WTC11 (cell line): ENCODE measurements at regions not wholly inside any gene's neighbourhood (a gene's known extent, or its start where the extent isn't known, plus 50 kb on each side); places are given as distances from the start of the nearest gene placed in this dataset.

ENCODE experiments used
- ATAC-seq: fragments of 200-7000 bp; cut with Tn5 transposase; 2 replicates; pipeline ENCODE4 v1.10.0; 2021; ENCODE audit warnings: mild to moderate bottlenecking, moderate library complexity
- CTCF ChIA-PET: fragments of 300-600 bp; sonication (Branson Sonifier 250); formaldehyde crosslinking; loops from one replicate; lab custom pipeline; 2021; ENCODE audit warnings: antibody characterized with exemption; lab: Charles Lee
- POLR2A ChIA-PET: fragments of 350-600 bp; sonication (Branson Sonifier 250); formaldehyde crosslinking; loops from one replicate; lab custom pipeline; 2021; ENCODE audit warnings: antibody characterized with exemption; lab: Charles Lee
- DNase-seq: peaks from one replicate; pipeline ENCODE4 v3.0.0; 2021; ENCODE audit warnings: low spot score
- H3K27ac Mint-ChIP-seq: 2 replicates; pipeline ENCODE4 v1.8.0; 2021; ENCODE audit warnings: mixed read lengths
- H3K27me3 Mint-ChIP-seq: 2 replicates; pipeline ENCODE4 v1.8.0; 2021; ENCODE audit warnings: low read depth, mild to moderate bottlenecking, moderate library complexity, mixed read lengths
- H3K36me3 Mint-ChIP-seq: 2 replicates; pipeline ENCODE4 v1.8.0; 2021; ENCODE audit warnings: mixed read lengths
- H3K4me1 Mint-ChIP-seq: 2 replicates; pipeline ENCODE4 v1.8.0; 2022; ENCODE audit warnings: mixed read lengths
- H3K4me3 Mint-ChIP-seq: 2 replicates; pipeline ENCODE4 v1.8.0; 2021; ENCODE audit warnings: mild to moderate bottlenecking, moderate library complexity, mixed read lengths
- H3K9me3 Mint-ChIP-seq: 2 replicates; pipeline ENCODE4 v1.8.0; 2021; ENCODE audit warnings: mixed read lengths
- ATF3 ChIP-seq: sonication (generic); formaldehyde crosslinking; conservative IDR thresholded peaks from 2 replicates; pipeline ENCODE4 v1.8.1; 2022; ENCODE audit warnings: mild to moderate bottlenecking, missing genetic modification reagents
- E2F4 ChIP-seq: sonication (generic); formaldehyde crosslinking; IDR thresholded peaks from 2 replicates; pipeline ENCODE4 v1.8.1; 2022; ENCODE audit warnings: low read depth, mild to moderate bottlenecking, moderate library complexity, missing genetic modification reagents, borderline replicate concordance
- EMX1 ChIP-seq: fragments of 250-450 bp; sonication (Bioruptor Pico); IDR thresholded peaks from 2 replicates; pipeline ENCODE4 v1.8.0; 2021; ENCODE audit warnings: mild to moderate bottlenecking
- FOXK1 ChIP-seq: sonication (generic); formaldehyde crosslinking; IDR thresholded peaks from 2 replicates; pipeline ENCODE4 v1.8.0; 2022; ENCODE audit warnings: mild to moderate bottlenecking, moderate library complexity, missing genetic modification reagents
- GABPB1 ChIP-seq: sonication (generic); formaldehyde crosslinking; IDR thresholded peaks from 2 replicates; pipeline ENCODE4 v1.8.1; 2023; ENCODE audit warnings: mild to moderate bottlenecking, missing genetic modification reagents
- MXD4 ChIP-seq: fragments of 250-450 bp; sonication (Bioruptor Pico); IDR thresholded peaks from 2 replicates; pipeline ENCODE4 v1.8.0; 2021; ENCODE audit warnings: mild to moderate bottlenecking, moderate library complexity, borderline replicate concordance
- NR3C1 ChIP-seq: sonication (generic); formaldehyde crosslinking; conservative IDR thresholded peaks from 2 replicates; pipeline ENCODE4 v1.8.1; 2023; ENCODE audit warnings: low read depth, mild to moderate bottlenecking, missing genetic modification reagents
- PRRX2 ChIP-seq: fragments of 250-450 bp; sonication (Bioruptor Pico); IDR thresholded peaks from 2 replicates; pipeline ENCODE4 v1.8.0; 2021; ENCODE audit warnings: mild to moderate bottlenecking
- ZNF219 ChIP-seq: sonication (generic); formaldehyde crosslinking; IDR thresholded peaks from 2 replicates; pipeline ENCODE4 v1.8.0; 2023; ENCODE audit warnings: missing genetic modification reagents, mild to moderate bottlenecking, borderline replicate concordance
- ZNF263 ChIP-seq: sonication (generic); formaldehyde crosslinking; IDR thresholded peaks from 2 replicates; pipeline ENCODE4 v1.8.1; 2022; ENCODE audit warnings: low read depth, mild to moderate bottlenecking, moderate library complexity, missing genetic modification reagents
- ZNF416 ChIP-seq: fragments of 250-450 bp; sonication (Bioruptor Pico); IDR thresholded peaks from 2 replicates; pipeline ENCODE4 v1.9.0; 2021; ENCODE audit warnings: mild to moderate bottlenecking, inconsistent platforms
- TF ChIP-seq, protein P1 (sequence below): sonication (generic); formaldehyde crosslinking; IDR thresholded peaks from 2 replicates; pipeline ENCODE4 v1.8.0; 2022; ENCODE audit warnings: mild to moderate bottlenecking, missing genetic modification reagents
- TF ChIP-seq, protein P2 (sequence below): sonication (generic); formaldehyde crosslinking; IDR thresholded peaks from 2 replicates; pipeline ENCODE4 v1.8.1; 2023; ENCODE audit warnings: mild to moderate bottlenecking, missing genetic modification reagents
- TF ChIP-seq, protein P3 (sequence below): fragments of 250-450 bp; sonication (Bioruptor Pico); IDR thresholded peaks from 2 replicates; pipeline ENCODE4 v1.9.0; 2021; ENCODE audit warnings: mild to moderate bottlenecking

- TF ChIP-seq, protein P1, sequence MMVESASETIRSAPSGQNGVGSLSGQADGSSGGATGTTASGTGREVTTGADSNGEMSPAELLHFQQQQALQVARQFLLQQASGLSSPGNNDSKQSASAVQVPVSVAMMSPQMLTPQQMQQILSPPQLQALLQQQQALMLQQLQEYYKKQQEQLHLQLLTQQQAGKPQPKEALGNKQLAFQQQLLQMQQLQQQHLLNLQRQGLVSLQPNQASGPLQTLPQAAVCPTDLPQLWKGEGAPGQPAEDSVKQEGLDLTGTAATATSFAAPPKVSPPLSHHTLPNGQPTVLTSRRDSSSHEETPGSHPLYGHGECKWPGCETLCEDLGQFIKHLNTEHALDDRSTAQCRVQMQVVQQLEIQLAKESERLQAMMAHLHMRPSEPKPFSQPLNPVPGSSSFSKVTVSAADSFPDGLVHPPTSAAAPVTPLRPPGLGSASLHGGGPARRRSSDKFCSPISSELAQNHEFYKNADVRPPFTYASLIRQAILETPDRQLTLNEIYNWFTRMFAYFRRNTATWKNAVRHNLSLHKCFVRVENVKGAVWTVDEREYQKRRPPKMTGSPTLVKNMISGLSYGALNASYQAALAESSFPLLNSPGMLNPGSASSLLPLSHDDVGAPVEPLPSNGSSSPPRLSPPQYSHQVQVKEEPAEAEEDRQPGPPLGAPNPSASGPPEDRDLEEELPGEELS (CRISPR knock-in tag) = no peak
- no peak for TF ChIP-seq ZNF416 (CRISPR knock-in tag)
- no peak for TF ChIP-seq NR3C1
- no peak for TF ChIP-seq ZNF219
Observed at GRCh38 chr1:91578320-91579109, 77.9 kb downstream of the CDC7 start (continued).

DNA sequence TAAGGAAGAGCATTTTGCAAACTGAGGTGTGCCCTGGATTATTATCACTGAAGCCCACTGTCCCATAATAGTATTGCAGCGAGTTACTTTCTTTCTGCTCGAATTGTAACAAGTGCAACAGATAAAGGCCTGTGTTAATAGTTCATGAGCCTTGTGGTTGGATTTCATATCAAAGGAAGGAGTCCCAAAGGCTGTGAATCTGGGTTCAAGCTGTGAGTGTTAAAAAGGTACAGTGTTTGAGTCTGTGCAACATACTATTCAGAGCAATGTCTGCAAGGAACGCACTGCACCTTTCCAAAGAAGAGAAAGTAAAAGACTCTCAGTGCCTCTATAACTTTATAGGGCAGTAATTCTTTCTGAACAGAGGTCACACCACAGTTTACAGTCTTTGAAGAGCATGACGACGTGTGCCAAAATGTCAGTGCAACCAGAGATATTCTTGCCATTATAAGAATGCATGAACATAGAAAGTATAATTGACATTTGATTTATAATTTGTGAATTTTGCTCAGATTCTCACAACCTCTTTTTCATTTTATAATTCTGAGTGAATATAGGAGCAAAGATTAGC is 79.1 kb downstream of the CDC7 start:
- ATAC-seq (no peak), DNase-seq (no peak)
- Mint-ChIP-seq H3K4me1 (peaks cover 21% of the 10 kb centered on the region), H3K4me3 (no peak overlapping the region), H3K9me3 (0 out of 2 replicates have a peak, but pooled peaks cover 5% of the 10 kb centered on the region), H3K27ac (no peak overlapping the region), H3K36me3 (no peaks in the 10 kb centered on the region), H3K27me3 (no peaks in the 10 kb centered on the region)
- ChIA-PET CTCF (interaction anchor here (0.8 kb wide), 1 partner anchor 184 kb away, joined by 3 read pairs; no protein-coding TSS in a partner anchor), POLR2A (no interaction called here)
- TF ChIP-seq E2F4 (no peak), ZNF263 (CRISPR knock-in tag) (no peak), EMX1 (CRISPR knock-in tag) (no peak), GABPB1 (CRISPR knock-in tag) (no peak), PRRX2 (CRISPR knock-in tag) (no peak), MXD4 (CRISPR knock-in tag) (no peak)
- TF ChIP-seq, protein P2, sequence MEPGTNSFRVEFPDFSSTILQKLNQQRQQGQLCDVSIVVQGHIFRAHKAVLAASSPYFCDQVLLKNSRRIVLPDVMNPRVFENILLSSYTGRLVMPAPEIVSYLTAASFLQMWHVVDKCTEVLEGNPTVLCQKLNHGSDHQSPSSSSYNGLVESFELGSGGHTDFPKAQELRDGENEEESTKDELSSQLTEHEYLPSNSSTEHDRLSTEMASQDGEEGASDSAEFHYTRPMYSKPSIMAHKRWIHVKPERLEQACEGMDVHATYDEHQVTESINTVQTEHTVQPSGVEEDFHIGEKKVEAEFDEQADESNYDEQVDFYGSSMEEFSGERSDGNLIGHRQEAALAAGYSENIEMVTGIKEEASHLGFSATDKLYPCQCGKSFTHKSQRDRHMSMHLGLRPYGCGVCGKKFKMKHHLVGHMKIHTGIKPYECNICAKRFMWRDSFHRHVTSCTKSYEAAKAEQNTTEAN (CRISPR knock-in tag) = no peak
- TF ChIP-seq, protein P1 (CRISPR knock-in tag) = no peak

DNA sequence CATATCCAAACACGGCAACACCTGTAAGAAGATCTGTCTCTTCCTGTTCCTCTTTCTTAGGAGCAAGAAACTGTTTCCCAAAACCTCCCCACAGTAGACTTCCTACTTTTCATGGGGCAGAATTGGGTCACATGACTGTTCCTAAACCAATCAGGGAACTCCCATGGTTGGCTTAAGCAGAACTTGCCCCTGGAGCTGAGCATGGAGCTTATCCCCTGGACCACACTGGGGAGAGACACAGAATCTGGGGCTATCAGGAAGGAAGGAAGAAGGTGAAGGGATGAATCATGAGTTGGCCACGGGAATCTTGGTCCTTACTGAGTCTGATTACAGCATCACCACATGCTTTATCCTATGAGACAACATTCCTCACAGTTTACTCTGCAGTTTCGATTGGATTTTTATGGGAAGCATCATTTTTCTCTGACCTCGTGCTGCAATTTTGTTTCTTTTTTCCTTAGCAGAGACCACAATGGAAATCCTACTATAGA is 81.8 kb downstream of the CDC7 start:
- no peak for DNase-seq
- peaks cover 6% of the 10 kb centered on the region for H3K9me3 Mint-ChIP-seq
- no peaks in the 10 kb centered on the region for H3K36me3 Mint-ChIP-seq
- no peak for ATAC-seq
- no peak overlapping the region for H3K4me3 Mint-ChIP-seq
- CTCF ChIA-PET = no interaction called here
- no peak overlapping the region for H3K27ac Mint-ChIP-seq
- TF ChIP-seq ATF3 (CRISPR knock-in tag) (no peak), FOXK1 (CRISPR knock-in tag) (no peak)
- TF ChIP-seq, protein P3, sequence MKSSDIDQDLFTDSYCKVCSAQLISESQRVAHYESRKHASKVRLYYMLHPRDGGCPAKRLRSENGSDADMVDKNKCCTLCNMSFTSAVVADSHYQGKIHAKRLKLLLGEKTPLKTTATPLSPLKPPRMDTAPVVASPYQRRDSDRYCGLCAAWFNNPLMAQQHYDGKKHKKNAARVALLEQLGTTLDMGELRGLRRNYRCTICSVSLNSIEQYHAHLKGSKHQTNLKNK (CRISPR knock-in tag) = no peak
- POLR2A ChIA-PET = no interaction called here
- peaks cover 17% of the 10 kb centered on the region for H3K4me1 Mint-ChIP-seq
- H3K27me3 Mint-ChIP-seq = no peaks in the 10 kb centered on the region
